Neural crest cell (in vitro differentiated cells): ENCODE measurements at regions not wholly inside any gene's neighbourhood (a gene's known extent, or its start where the extent isn't known, plus 50 kb on each side); places are given as distances from the start of the nearest gene placed in this dataset.

Source experiments
- DNase-seq: peaks from one replicate; pipeline ENCODE4 v3.0.0; 2021; ENCODE audit warnings: low read depth, mixed read lengths, low spot score
- H3K27ac Mint-ChIP-seq: one replicate; pipeline ENCODE4 v1.8.0; 2021; ENCODE audit warnings: mild to moderate bottlenecking, mixed read lengths; ENCODE audit not compliant: unreplicated experiment
- H3K27me3 Mint-ChIP-seq: 2 replicates; pipeline ENCODE4 v1.8.0; 2021; ENCODE audit warnings: low read depth, mild to moderate bottlenecking, mixed read lengths
- H3K36me3 Mint-ChIP-seq: 2 replicates; pipeline ENCODE4 v1.8.0; 2021; ENCODE audit warnings: low read depth, mild to moderate bottlenecking, mixed read lengths
- H3K4me1 Mint-ChIP-seq: 2 replicates; pipeline ENCODE4 v1.8.0; 2021; ENCODE audit warnings: mixed read lengths
- H3K4me3 Mint-ChIP-seq: one replicate; pipeline ENCODE4 v1.8.0; 2021; ENCODE audit warnings: mild to moderate bottlenecking, mixed read lengths
- H3K9me3 Mint-ChIP-seq: 2 replicates; pipeline ENCODE4 v1.8.0; 2021; ENCODE audit warnings: mixed read lengths
- CTCF ChIP-seq: fragments of 200-600 bp; sonication (generic); conservative IDR thresholded peaks from 2 replicates; pipeline ENCODE4 v1.5.0; 2021; ENCODE audit warnings: antibody characterized with exemption, mild to moderate bottlenecking

DNA sequence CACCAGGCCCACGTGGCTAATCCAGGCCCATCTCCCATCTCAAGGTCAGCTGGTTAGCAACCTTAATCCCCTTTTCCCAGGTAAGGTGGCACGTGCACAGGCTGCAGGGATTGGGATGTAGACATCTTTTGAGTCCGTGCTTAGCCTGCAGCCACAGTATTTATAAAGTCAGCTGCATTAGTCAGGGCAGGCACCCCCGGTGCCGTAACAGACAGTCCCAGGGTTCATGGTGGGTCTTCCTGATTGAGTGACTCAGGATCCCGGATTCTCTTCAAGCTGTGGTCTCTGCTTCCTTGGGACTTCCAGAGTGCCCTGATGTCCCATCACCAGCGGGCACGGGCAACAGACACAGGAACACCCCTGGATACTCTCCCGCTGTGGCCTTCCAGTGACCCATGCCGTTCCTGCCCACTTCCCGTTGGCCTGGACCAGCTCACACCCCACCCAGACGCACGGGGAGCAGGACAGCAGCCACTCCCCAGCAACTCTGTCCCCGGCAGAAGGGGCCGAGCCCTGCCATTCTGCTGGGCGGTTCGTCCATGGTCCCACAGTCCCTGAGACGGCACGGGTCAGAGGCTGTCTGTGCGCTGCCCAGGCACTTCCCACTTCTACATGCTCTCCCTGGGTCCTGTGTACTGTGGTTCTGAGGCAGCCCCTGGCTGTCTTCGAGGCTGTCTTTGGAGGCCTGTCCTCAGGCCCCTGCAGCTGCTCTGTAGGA is 248.6 kb upstream of the GSE1 start:
- Mint-ChIP-seq H3K27me3 (peaks cover 36% of the 10 kb centered on the region), H3K27ac (no peak overlapping the region), H3K9me3 (no peaks in the 10 kb centered on the region), H3K36me3 (no peaks in the 10 kb centered on the region), H3K4me1 (peaks cover 8% of the 10 kb centered on the region), H3K4me3 (no peak overlapping the region)
- DNase-seq: no peak
- no peak for TF ChIP-seq CTCF

DNA sequence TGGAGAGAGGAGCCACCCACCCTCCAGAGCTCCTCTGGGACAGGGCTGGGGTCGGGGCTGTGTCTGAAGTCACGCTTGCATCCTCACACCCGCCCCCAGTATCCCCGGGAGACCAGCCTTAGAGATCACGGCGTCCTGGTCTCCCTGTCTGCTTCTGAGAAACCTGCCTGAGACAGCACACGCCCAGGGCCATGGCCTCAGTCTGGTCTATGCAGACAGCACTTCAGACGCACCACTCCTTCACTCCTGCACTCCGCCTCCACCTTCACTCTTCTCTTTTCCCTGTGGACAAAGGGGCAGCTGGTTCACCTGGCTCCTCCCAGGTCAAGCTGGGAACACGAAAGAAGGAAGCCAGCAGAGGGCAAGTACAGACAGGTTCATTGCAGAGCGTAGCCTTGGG is 248.0 kb upstream of the GSE1 start:
- no peak for DNase-seq

GRCh38 chr16:85366031-85366763 is 246.9 kb upstream of the GSE1 start:
- Mint-ChIP-seq H3K4me3 (no peak overlapping the region), H3K27me3 (peaks cover 36% of the 10 kb centered on the region), H3K36me3 (no peaks in the 10 kb centered on the region), H3K9me3 (no peaks in the 10 kb centered on the region), H3K4me1 (peaks cover 5% of the 10 kb centered on the region), H3K27ac (no peak overlapping the region)
- DNase-seq: no peak
- no peak for TF ChIP-seq CTCF

More for the DNA sequence above, 248.0 kb upstream of the GSE1 start:
- no peak for TF ChIP-seq CTCF
- H3K4me3 Mint-ChIP-seq: no peak overlapping the region
- H3K27me3 Mint-ChIP-seq: peaks cover 36% of the 10 kb centered on the region
- H3K4me1 Mint-ChIP-seq: peaks cover 8% of the 10 kb centered on the region
- no peak overlapping the region for H3K27ac Mint-ChIP-seq
- no peaks in the 10 kb centered on the region for H3K9me3 Mint-ChIP-seq
- no peaks in the 10 kb centered on the region for H3K36me3 Mint-ChIP-seq

- Mint-ChIP-seq H3K4me1 (peaks cover 5% of the 10 kb centered on the region), H3K27ac (no peak overlapping the region), H3K4me3 (no peak overlapping the region), H3K27me3 (peaks cover 35% of the 10 kb centered on the region), H3K36me3 (no peaks in the 10 kb centered on the region), H3K9me3 (no peaks in the 10 kb centered on the region)
- no peak for TF ChIP-seq CTCF
- DNase-seq: no peak
These were observed 245.6 kb upstream of the GSE1 start for GRCh38 chr16:85367485-85367884.

GRCh38 chr16:85369060-85369459 is 244.1 kb upstream of the GSE1 start:
- Mint-ChIP-seq H3K27ac (no peak overlapping the region), H3K9me3 (no peaks in the 10 kb centered on the region), H3K36me3 (no peaks in the 10 kb centered on the region), H3K27me3 (peaks cover 32% of the 10 kb centered on the region), H3K4me3 (no peak overlapping the region), H3K4me1 (peaks cover 5% of the 10 kb centered on the region)
- no peak for TF ChIP-seq CTCF
- no peak for DNase-seq
